HEK293 (cell line): ENCODE measurements at regions not wholly inside any gene's neighbourhood (a gene's known extent, or its start where the extent isn't known, plus 50 kb on each side); places are given as distances from the start of the nearest gene placed in this dataset.

ENCODE experiments used
- HOXA7 ChIP-seq: sonication (generic); formaldehyde crosslinking; IDR thresholded peaks from 2 replicates; pipeline ENCODE4 v1.8.1; 2022; ENCODE audit warnings: missing genetic modification reagents, borderline replicate concordance
- YY1 ChIP-seq: fragments of 450-650 bp; formaldehyde crosslinking; IDR thresholded peaks from 2 replicates; pipeline ENCODE4 v1.5.1; 2018; ENCODE audit warnings: missing biosample characterization, missing genetic modification characterization
- ZNF341 ChIP-seq: fragments of 450-650 bp; formaldehyde crosslinking; IDR thresholded peaks from 2 replicates; pipeline ENCODE4; 2016; ENCODE audit warnings: low read depth, missing biosample characterization, missing genetic modification characterization
- ZNF776 ChIP-seq: fragments of 450-650 bp; formaldehyde crosslinking; IDR thresholded peaks from 2 replicates; pipeline ENCODE4 v1.5.0; 2017; ENCODE audit warnings: missing biosample characterization, missing genetic modification characterization, borderline replicate concordance
- TF ChIP-seq, protein P1 (sequence below): fragments of 450-650 bp; formaldehyde crosslinking; IDR thresholded peaks from 2 replicates; pipeline ENCODE4 v1.5.1; 2016; ENCODE audit warnings: missing biosample characterization, missing genetic modification characterization
- TF ChIP-seq, protein P2 (sequence below): fragments of 450-650 bp; formaldehyde crosslinking; IDR thresholded peaks from 2 replicates; pipeline ENCODE4 v1.5.1; 2016; ENCODE audit warnings: missing biosample characterization, missing genetic modification characterization, low read depth

DNA sequence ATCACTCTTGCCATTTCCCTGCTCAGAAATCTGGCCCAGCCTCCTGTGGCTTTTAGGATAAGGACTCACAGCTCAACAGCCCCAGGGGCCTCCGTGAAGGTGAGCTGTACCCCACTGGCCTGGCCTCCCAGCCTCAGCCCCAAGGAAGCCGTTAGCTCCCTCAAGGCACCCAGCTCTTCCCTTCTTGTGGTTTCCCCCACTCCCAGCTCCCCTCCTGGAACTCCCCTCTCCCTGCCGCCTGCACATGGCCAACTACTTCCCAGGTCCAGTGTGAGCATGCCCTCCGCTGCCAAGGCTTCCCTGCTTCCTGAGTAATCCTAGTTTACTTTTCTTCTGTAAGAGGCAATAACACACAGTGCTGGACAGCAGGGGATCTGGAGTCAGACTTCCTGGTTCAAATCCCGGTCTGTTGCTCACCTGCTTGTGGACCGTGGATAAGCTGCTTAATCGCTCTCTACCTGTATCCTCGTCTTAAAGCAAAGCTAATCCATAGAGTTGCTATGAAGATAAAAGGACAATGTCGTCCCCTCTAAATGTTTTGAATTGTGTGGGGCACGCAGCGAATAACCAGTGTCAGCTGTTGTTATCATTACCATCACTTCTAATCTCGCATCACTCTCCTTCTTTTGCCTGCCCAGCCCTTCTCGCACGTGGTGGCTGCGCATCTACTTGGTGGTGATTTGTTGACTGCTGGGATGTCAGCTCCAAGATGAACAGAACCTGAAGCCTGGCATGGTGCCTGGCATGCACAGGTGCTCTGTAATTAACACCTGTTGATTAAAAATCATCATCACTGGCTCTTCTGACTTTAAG is 86.6 kb downstream of the C5orf15 start:
- TF ChIP-seq ZNF341 (tag by site-specific recombination) (peak; percentile 26; the same call in 1 of the 2 replicates), ZNF776 (tag by site-specific recombination) (no peak), HOXA7 (CRISPR knock-in tag) (no peak), YY1 (tag by site-specific recombination) (no peak)
- TF ChIP-seq, protein P1, sequence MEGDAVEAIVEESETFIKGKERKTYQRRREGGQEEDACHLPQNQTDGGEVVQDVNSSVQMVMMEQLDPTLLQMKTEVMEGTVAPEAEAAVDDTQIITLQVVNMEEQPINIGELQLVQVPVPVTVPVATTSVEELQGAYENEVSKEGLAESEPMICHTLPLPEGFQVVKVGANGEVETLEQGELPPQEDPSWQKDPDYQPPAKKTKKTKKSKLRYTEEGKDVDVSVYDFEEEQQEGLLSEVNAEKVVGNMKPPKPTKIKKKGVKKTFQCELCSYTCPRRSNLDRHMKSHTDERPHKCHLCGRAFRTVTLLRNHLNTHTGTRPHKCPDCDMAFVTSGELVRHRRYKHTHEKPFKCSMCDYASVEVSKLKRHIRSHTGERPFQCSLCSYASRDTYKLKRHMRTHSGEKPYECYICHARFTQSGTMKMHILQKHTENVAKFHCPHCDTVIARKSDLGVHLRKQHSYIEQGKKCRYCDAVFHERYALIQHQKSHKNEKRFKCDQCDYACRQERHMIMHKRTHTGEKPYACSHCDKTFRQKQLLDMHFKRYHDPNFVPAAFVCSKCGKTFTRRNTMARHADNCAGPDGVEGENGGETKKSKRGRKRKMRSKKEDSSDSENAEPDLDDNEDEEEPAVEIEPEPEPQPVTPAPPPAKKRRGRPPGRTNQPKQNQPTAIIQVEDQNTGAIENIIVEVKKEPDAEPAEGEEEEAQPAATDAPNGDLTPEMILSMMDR, result no peak
- TF ChIP-seq, protein P2, sequence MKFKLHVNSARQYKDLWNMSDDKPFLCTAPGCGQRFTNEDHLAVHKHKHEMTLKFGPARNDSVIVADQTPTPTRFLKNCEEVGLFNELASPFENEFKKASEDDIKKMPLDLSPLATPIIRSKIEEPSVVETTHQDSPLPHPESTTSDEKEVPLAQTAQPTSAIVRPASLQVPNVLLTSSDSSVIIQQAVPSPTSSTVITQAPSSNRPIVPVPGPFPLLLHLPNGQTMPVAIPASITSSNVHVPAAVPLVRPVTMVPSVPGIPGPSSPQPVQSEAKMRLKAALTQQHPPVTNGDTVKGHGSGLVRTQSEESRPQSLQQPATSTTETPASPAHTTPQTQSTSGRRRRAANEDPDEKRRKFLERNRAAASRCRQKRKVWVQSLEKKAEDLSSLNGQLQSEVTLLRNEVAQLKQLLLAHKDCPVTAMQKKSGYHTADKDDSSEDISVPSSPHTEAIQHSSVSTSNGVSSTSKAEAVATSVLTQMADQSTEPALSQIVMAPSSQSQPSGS, result no peak
